ENCODE measurements at regions not wholly inside any gene's neighbourhood (a gene's known extent, or its start where the extent isn't known, plus 50 kb on each side); places are given as distances from the start of the nearest gene placed in this dataset.

GRCh38 chr3:186473166-186473565, 71.0 kb downstream of the CRYGS start:
- H3K27ac ChIP-seq (ENCODE audit: low read length) = no peak overlapping the region
- no peaks in the 10 kb centered on the region for H3K9me2 ChIP-seq (replicated peaks; ENCODE audit: insufficient read depth, low read length)
- H3K27me3 ChIP-seq (ENCODE audit: low read length) = no peaks in the 10 kb centered on the region
- H3K79me2 ChIP-seq (ENCODE audit: low read length) = no peaks in the 10 kb centered on the region
- no peak overlapping the region for H3K9ac ChIP-seq (ENCODE audit: low read length)
- H2AFZ ChIP-seq (ENCODE audit: low read length) = no peak overlapping the region
- no peak for DNase-seq
- no peaks in the 10 kb centered on the region for H3K9me3 ChIP-seq (ENCODE audit: low read length)
- H3K4me2 ChIP-seq (ENCODE audit: low read depth, low read length, poor library complexity, severe bottlenecking) = no peak overlapping the region
- no peaks in the 10 kb centered on the region for H4K20me1 ChIP-seq (ENCODE audit: insufficient read depth, low read depth, low read length)
- H3K4me1 ChIP-seq (ENCODE audit: low read length) = no peaks in the 10 kb centered on the region
- no peaks in the 10 kb centered on the region for H3K36me3 ChIP-seq (ENCODE audit: insufficient read depth, low read length)
- no peak overlapping the region for H3K4me3 ChIP-seq (ENCODE audit: low read length)

GRCh38 chr3:186472456-186473008, 71.6 kb downstream of the CRYGS start:
- DNase-seq = no peak
- no peaks in the 10 kb centered on the region for H3K9me3 ChIP-seq (ENCODE audit: low read length)
- H3K36me3 ChIP-seq (ENCODE audit: insufficient read depth, low read length) = no peaks in the 10 kb centered on the region
- no peak overlapping the region for H3K4me3 ChIP-seq (ENCODE audit: low read length)
- H3K9me2 ChIP-seq (replicated peaks; ENCODE audit: insufficient read depth, low read length) = no peaks in the 10 kb centered on the region
- no peaks in the 10 kb centered on the region for H3K4me1 ChIP-seq (ENCODE audit: low read length)
- H3K79me2 ChIP-seq (ENCODE audit: low read length) = no peaks in the 10 kb centered on the region
- H4K20me1 ChIP-seq (ENCODE audit: insufficient read depth, low read depth, low read length) = no peaks in the 10 kb centered on the region
- no peak overlapping the region for H3K4me2 ChIP-seq (ENCODE audit: low read depth, low read length, poor library complexity, severe bottlenecking)
- H3K9ac ChIP-seq (ENCODE audit: low read length) = no peak overlapping the region
- no peak overlapping the region for H3K27ac ChIP-seq (ENCODE audit: low read length)
- no peak overlapping the region for H2AFZ ChIP-seq (ENCODE audit: low read length)
- H3K27me3 ChIP-seq (ENCODE audit: low read length) = no peaks in the 10 kb centered on the region

GRCh38 chr3:186471771-186472170, 72.4 kb downstream of the CRYGS start:
- no peak for DNase-seq
- Histone ChIP-seq H2AFZ (ENCODE audit: low read length) (no peak overlapping the region), H3K27me3 (ENCODE audit: low read length) (no peaks in the 10 kb centered on the region), H3K4me3 (ENCODE audit: low read length) (no peak overlapping the region), H3K27ac (ENCODE audit: low read length) (no peak overlapping the region), H3K4me2 (ENCODE audit: low read depth, low read length, poor library complexity, severe bottlenecking) (no peak overlapping the region), H3K4me1 (ENCODE audit: low read length) (no peaks in the 10 kb centered on the region), H4K20me1 (ENCODE audit: insufficient read depth, low read depth, low read length) (no peaks in the 10 kb centered on the region), H3K9me2 (replicated peaks; ENCODE audit: insufficient read depth, low read length) (no peaks in the 10 kb centered on the region), H3K9ac (ENCODE audit: low read length) (no peak overlapping the region), H3K36me3 (ENCODE audit: insufficient read depth, low read length) (no peaks in the 10 kb centered on the region), H3K9me3 (ENCODE audit: low read length) (no peaks in the 10 kb centered on the region), H3K79me2 (ENCODE audit: low read length) (no peaks in the 10 kb centered on the region)

- Histone ChIP-seq H4K20me1 (ENCODE audit: insufficient read depth, low read depth, low read length) (no peaks in the 10 kb centered on the region), H3K36me3 (ENCODE audit: insufficient read depth, low read length) (no peaks in the 10 kb centered on the region), H3K4me3 (ENCODE audit: low read length) (no peak overlapping the region), H3K9me2 (replicated peaks; ENCODE audit: insufficient read depth, low read length) (no peaks in the 10 kb centered on the region), H3K4me2 (ENCODE audit: low read depth, low read length, poor library complexity, severe bottlenecking) (no peak overlapping the region), H3K4me1 (ENCODE audit: low read length) (no peaks in the 10 kb centered on the region), H3K79me2 (ENCODE audit: low read length) (no peaks in the 10 kb centered on the region), H3K27me3 (ENCODE audit: low read length) (no peaks in the 10 kb centered on the region), H3K27ac (ENCODE audit: low read length) (no peak overlapping the region), H3K9me3 (ENCODE audit: low read length) (no peaks in the 10 kb centered on the region), H3K9ac (ENCODE audit: low read length) (no peak overlapping the region), H2AFZ (ENCODE audit: low read length) (no peak overlapping the region)
- no peak for DNase-seq
Observed at GRCh38 chr3:186469525-186469924, 74.7 kb downstream of the CRYGS start.

GRCh38 chr3:186467969-186468368, 76.2 kb downstream of the CRYGS start:
- no peaks in the 10 kb centered on the region for H4K20me1 ChIP-seq (ENCODE audit: insufficient read depth, low read depth, low read length)
- no peaks in the 10 kb centered on the region for H3K79me2 ChIP-seq (ENCODE audit: low read length)
- no peak overlapping the region for H3K9ac ChIP-seq (ENCODE audit: low read length)
- no peak overlapping the region for H2AFZ ChIP-seq (ENCODE audit: low read length)
- H3K9me3 ChIP-seq (ENCODE audit: low read length) = no peaks in the 10 kb centered on the region
- no peak for DNase-seq
- H3K4me3 ChIP-seq (ENCODE audit: low read length) = no peak overlapping the region
- H3K36me3 ChIP-seq (ENCODE audit: insufficient read depth, low read length) = no peaks in the 10 kb centered on the region
- no peak overlapping the region for H3K4me2 ChIP-seq (ENCODE audit: low read depth, low read length, poor library complexity, severe bottlenecking)
- no peaks in the 10 kb centered on the region for H3K27me3 ChIP-seq (ENCODE audit: low read length)
- no peaks in the 10 kb centered on the region for H3K9me2 ChIP-seq (replicated peaks; ENCODE audit: insufficient read depth, low read length)
- H3K4me1 ChIP-seq (ENCODE audit: low read length) = no peaks in the 10 kb centered on the region
- no peak overlapping the region for H3K27ac ChIP-seq (ENCODE audit: low read length)

GRCh38 chr3:186466391-186466974, 77.7 kb downstream of the CRYGS start:
- Histone ChIP-seq H2AFZ (ENCODE audit: low read length) (no peak overlapping the region), H3K9me3 (ENCODE audit: low read length) (no peaks in the 10 kb centered on the region), H3K4me1 (ENCODE audit: low read length) (no peaks in the 10 kb centered on the region), H3K27ac (ENCODE audit: low read length) (no peak overlapping the region), H4K20me1 (ENCODE audit: insufficient read depth, low read depth, low read length) (no peaks in the 10 kb centered on the region), H3K4me2 (ENCODE audit: low read depth, low read length, poor library complexity, severe bottlenecking) (no peak overlapping the region), H3K9ac (ENCODE audit: low read length) (no peak overlapping the region), H3K4me3 (ENCODE audit: low read length) (no peak overlapping the region), H3K36me3 (ENCODE audit: insufficient read depth, low read length) (no peaks in the 10 kb centered on the region), H3K27me3 (ENCODE audit: low read length) (no peaks in the 10 kb centered on the region), H3K79me2 (ENCODE audit: low read length) (no peaks in the 10 kb centered on the region), H3K9me2 (replicated peaks; ENCODE audit: insufficient read depth, low read length) (no peaks in the 10 kb centered on the region)
- no peak for DNase-seq

- Histone ChIP-seq H3K4me3 (ENCODE audit: low read length) (no peak overlapping the region), H3K36me3 (ENCODE audit: insufficient read depth, low read length) (no peaks in the 10 kb centered on the region), H3K9me3 (ENCODE audit: low read length) (no peaks in the 10 kb centered on the region), H3K27me3 (ENCODE audit: low read length) (no peaks in the 10 kb centered on the region), H3K9me2 (replicated peaks; ENCODE audit: insufficient read depth, low read length) (no peaks in the 10 kb centered on the region), H2AFZ (ENCODE audit: low read length) (no peak overlapping the region), H3K4me1 (ENCODE audit: low read length) (no peaks in the 10 kb centered on the region), H3K4me2 (ENCODE audit: low read depth, low read length, poor library complexity, severe bottlenecking) (no peak overlapping the region), H3K27ac (ENCODE audit: low read length) (no peak overlapping the region), H3K9ac (ENCODE audit: low read length) (no peak overlapping the region), H4K20me1 (ENCODE audit: insufficient read depth, low read depth, low read length) (no peaks in the 10 kb centered on the region), H3K79me2 (ENCODE audit: low read length) (no peaks in the 10 kb centered on the region)
- no peak for DNase-seq
Observed at GRCh38 chr3:186465508-186465907, 78.7 kb downstream of the CRYGS start.

GRCh38 chr3:186464424-186465093, 79.6 kb downstream of the CRYGS start:
- no peaks in the 10 kb centered on the region for H3K79me2 ChIP-seq (ENCODE audit: low read length)
- H2AFZ ChIP-seq (ENCODE audit: low read length) = no peak overlapping the region
- no peaks in the 10 kb centered on the region for H3K36me3 ChIP-seq (ENCODE audit: insufficient read depth, low read length)
- H3K4me2 ChIP-seq (ENCODE audit: low read depth, low read length, poor library complexity, severe bottlenecking) = no peak overlapping the region
- no peak overlapping the region for H3K27ac ChIP-seq (ENCODE audit: low read length)
- H3K27me3 ChIP-seq (ENCODE audit: low read length) = no peaks in the 10 kb centered on the region
- no peaks in the 10 kb centered on the region for H3K4me1 ChIP-seq (ENCODE audit: low read length)
- no peak overlapping the region for H3K4me3 ChIP-seq (ENCODE audit: low read length)
- peak; percentile 79 for DNase-seq
- H3K9ac ChIP-seq (ENCODE audit: low read length) = no peak overlapping the region
- no peaks in the 10 kb centered on the region for H3K9me3 ChIP-seq (ENCODE audit: low read length)
- no peaks in the 10 kb centered on the region for H3K9me2 ChIP-seq (replicated peaks; ENCODE audit: insufficient read depth, low read length)
- no peaks in the 10 kb centered on the region for H4K20me1 ChIP-seq (ENCODE audit: insufficient read depth, low read depth, low read length)

Data from Karpas-422 (cell line).